CD4-positive, CD25-positive, alpha-beta regulatory T cell (primary cell): ENCODE measurements at regions not wholly inside any gene's neighbourhood (a gene's known extent, or its start where the extent isn't known, plus 50 kb on each side); places are given as distances from the start of the nearest gene placed in this dataset.

Experiments
- ATAC-seq, 2 donors: fragments of 150-1000 bp; cut with Tn5 transposase; one replicate each; pipeline ENCODE4 v1.10.0; 2021; ENCODE audit warnings: low read depth in 2 of 2, moderate number of reproducible peaks in 2 of 2, moderate library complexity in 1 of 2
- DNase-seq, 3 donors: peaks; one replicate each; pipeline versions ENCODE4 v3.0.0 to v3.0.0-alpha.2; 2012 to 2022; ENCODE audit warnings: mixed read lengths in 1 of 3
- H3K27ac ChIP-seq: one replicate; pipeline ENCODE4 v1.7.0; 2013; ENCODE audit warnings: mild to moderate bottlenecking, low read length; ENCODE audit not compliant: insufficient read depth, poor library complexity, severe bottlenecking
- H3K27me3 ChIP-seq: one replicate; pipeline ENCODE4 v1.7.0; 2013; ENCODE audit warnings: low read length; ENCODE audit not compliant: control insufficient read depth, insufficient read depth
- H3K36me3 ChIP-seq: one replicate; pipeline ENCODE4 v1.7.0; 2013; ENCODE audit warnings: mild to moderate bottlenecking, low read length, moderate library complexity; ENCODE audit not compliant: control insufficient read depth, insufficient read depth
- H3K4me1 ChIP-seq: 2 replicates; pipeline ENCODE4 v1.7.0; 2013; ENCODE audit warnings: mild to moderate bottlenecking, low read length; ENCODE audit not compliant: insufficient read depth, control insufficient read depth, poor library complexity, severe bottlenecking
- H3K4me3 ChIP-seq: one replicate; pipeline ENCODE4 v1.7.0; 2013; ENCODE audit warnings: low read depth, mild to moderate bottlenecking, low read length, moderate library complexity
- H3K9me3 ChIP-seq, 2 experiments: 1 replicate in 1 of 2; 2 replicates in 1 of 2; pipeline ENCODE4 v1.7.0; 2013; ENCODE audit warnings: low read length in 2 of 2, mild to moderate bottlenecking in 1 of 2, moderate library complexity in 1 of 2; ENCODE audit not compliant: control insufficient read depth in 2 of 2
- H3K27ac Mint-ChIP-seq, 3 donors: one replicate each; pipeline ENCODE4 v1.8.0; 2020 to 2022; ENCODE audit warnings: mild to moderate bottlenecking in 3 of 3, mixed read lengths in 3 of 3, moderate library complexity in 2 of 3
- H3K27me3 Mint-ChIP-seq: one replicate; pipeline ENCODE4 v1.8.0; 2022; ENCODE audit warnings: mild to moderate bottlenecking, mixed read lengths
- H3K36me3 Mint-ChIP-seq: one replicate; pipeline ENCODE4 v1.8.0; 2020; ENCODE audit warnings: mixed read lengths
- H3K4me1 Mint-ChIP-seq, 4 donors: one replicate each; pipeline ENCODE4 v1.8.0; 2020 to 2022; ENCODE audit warnings: mixed read lengths in 4 of 4, mild to moderate bottlenecking in 1 of 4
- H3K4me3 Mint-ChIP-seq, 4 donors: one replicate each; pipeline ENCODE4 v1.8.0; 2020 to 2022; ENCODE audit warnings: mild to moderate bottlenecking in 4 of 4, mixed read lengths in 4 of 4, moderate library complexity in 3 of 4
- H3K9me3 Mint-ChIP-seq, 7 donors: one replicate each; pipeline ENCODE4 v1.8.0; 2020 to 2022; ENCODE audit warnings: mixed read lengths in 7 of 7, mild to moderate bottlenecking in 3 of 7, moderate library complexity in 2 of 7

GRCh38 chr14:100660498-100660881 lies 66.2 kb upstream of the DLK1 start:
- H3K4me3 ChIP-seq: no peak overlapping the region
- no peaks in the 10 kb centered on the region for H3K4me1 ChIP-seq
- H3K36me3 Mint-ChIP-seq: no peaks in the 10 kb centered on the region
- H3K9me3 ChIP-seq: no peaks in the 10 kb centered on the region
- DNase-seq (no peak), ATAC-seq (no peak)
- no peak overlapping the region for H3K27ac Mint-ChIP-seq
- peaks cover 0 to 4% (median under 1%) of the 10 kb centered on the region in 4 donors for H3K4me1 Mint-ChIP-seq
- no peaks in the 10 kb centered on the region for H3K27me3 ChIP-seq
- H3K9me3 Mint-ChIP-seq: no peaks in the 10 kb centered on the region
- no peaks in the 10 kb centered on the region for H3K36me3 ChIP-seq
- no peak overlapping the region for H3K4me3 Mint-ChIP-seq
- no peak overlapping the region for H3K27ac ChIP-seq
- peaks cover 5% of the 10 kb centered on the region for H3K27me3 Mint-ChIP-seq

GRCh38 chr14:100660882-100661635 lies 65.6 kb upstream of the DLK1 start:
- DNase-seq (no peak), ATAC-seq (no peak)
- Mint-ChIP-seq H3K27ac (no peak overlapping the region), H3K9me3 (no peaks in the 10 kb centered on the region), H3K4me1 (peaks cover 0 to 4% (median under 1%) of the 10 kb centered on the region in 4 donors), H3K4me3 (no peak overlapping the region), H3K27me3 (no peaks in the 10 kb centered on the region), H3K36me3 (no peaks in the 10 kb centered on the region)
- Histone ChIP-seq H3K36me3 (no peaks in the 10 kb centered on the region), H3K27me3 (no peaks in the 10 kb centered on the region), H3K4me1 (no peaks in the 10 kb centered on the region), H3K27ac (no peak overlapping the region), H3K4me3 (no peak overlapping the region), H3K9me3 (no peaks in the 10 kb centered on the region)

- Histone ChIP-seq H3K4me1 (no peaks in the 10 kb centered on the region), H3K27ac (no peak overlapping the region), H3K9me3 (no peaks in the 10 kb centered on the region), H3K4me3 (no peak overlapping the region), H3K36me3 (no peaks in the 10 kb centered on the region), H3K27me3 (no peaks in the 10 kb centered on the region)
- DNase-seq (peak; percentile 30 to 66 (median 49)), ATAC-seq (no peak)
- H3K9me3 Mint-ChIP-seq: no peaks in the 10 kb centered on the region
- H3K36me3 Mint-ChIP-seq: no peaks in the 10 kb centered on the region
- H3K27me3 Mint-ChIP-seq: no peaks in the 10 kb centered on the region
- H3K4me3 Mint-ChIP-seq: peak overlapping the region in 1 of 4 donors; percentile 32
- peaks cover 0 to 4% (median under 1%) of the 10 kb centered on the region in 4 donors for H3K4me1 Mint-ChIP-seq
- no peak overlapping the region for H3K27ac Mint-ChIP-seq
These were observed 63.6 kb upstream of the DLK1 start for GRCh38 chr14:100662879-100663760.

- Mint-ChIP-seq H3K27me3 (no peaks in the 10 kb centered on the region), H3K4me1 (peaks cover 0 to 4% (median under 1%) of the 10 kb centered on the region in 4 donors), H3K36me3 (no peaks in the 10 kb centered on the region), H3K9me3 (no peaks in the 10 kb centered on the region), H3K4me3 (no peak overlapping the region), H3K27ac (peak overlapping the region in 1 of 3 donors; percentile 82)
- ATAC-seq: no peak
- no peak overlapping the region for H3K4me3 ChIP-seq
- H3K9me3 ChIP-seq: no peaks in the 10 kb centered on the region
- DNase-seq: no peak
- no peaks in the 10 kb centered on the region for H3K27me3 ChIP-seq
- H3K27ac ChIP-seq: no peak overlapping the region
- H3K36me3 ChIP-seq: no peaks in the 10 kb centered on the region
- H3K4me1 ChIP-seq: no peaks in the 10 kb centered on the region
These were observed 63.0 kb upstream of the DLK1 start for GRCh38 chr14:100663761-100664052.

GRCh38 chr14:100664231-100664630 lies 62.5 kb upstream of the DLK1 start:
- H3K27ac ChIP-seq: no peak overlapping the region
- H3K27me3 ChIP-seq: no peaks in the 10 kb centered on the region
- no peaks in the 10 kb centered on the region for H3K36me3 Mint-ChIP-seq
- ATAC-seq (no peak), DNase-seq (no peak)
- H3K9me3 ChIP-seq: no peaks in the 10 kb centered on the region
- no peak overlapping the region for H3K27ac Mint-ChIP-seq
- H3K27me3 Mint-ChIP-seq: no peaks in the 10 kb centered on the region
- H3K36me3 ChIP-seq: no peaks in the 10 kb centered on the region
- H3K4me1 Mint-ChIP-seq: peaks cover 0 to 4% (median under 1%) of the 10 kb centered on the region in 4 donors
- no peak overlapping the region for H3K4me3 Mint-ChIP-seq
- no peaks in the 10 kb centered on the region for H3K9me3 Mint-ChIP-seq
- no peak overlapping the region for H3K4me3 ChIP-seq
- H3K4me1 ChIP-seq: no peaks in the 10 kb centered on the region

GRCh38 chr14:100664841-100665510 lies 61.7 kb upstream of the DLK1 start:
- Mint-ChIP-seq H3K27me3 (no peaks in the 10 kb centered on the region), H3K4me1 (peaks cover 0 to 4% (median under 1%) of the 10 kb centered on the region in 4 donors), H3K9me3 (no peaks in the 10 kb centered on the region), H3K36me3 (no peaks in the 10 kb centered on the region), H3K4me3 (no peak overlapping the region), H3K27ac (no peak overlapping the region)
- ATAC-seq (no peak), DNase-seq (no peak)
- no peaks in the 10 kb centered on the region for H3K9me3 ChIP-seq
- no peak overlapping the region for H3K27ac ChIP-seq
- H3K4me3 ChIP-seq: no peak overlapping the region
- no peaks in the 10 kb centered on the region for H3K36me3 ChIP-seq
- H3K4me1 ChIP-seq: no peaks in the 10 kb centered on the region
- peaks cover 2% of the 10 kb centered on the region for H3K27me3 ChIP-seq

- no peak overlapping the region for H3K27ac ChIP-seq
- H3K9me3 ChIP-seq: no peaks in the 10 kb centered on the region
- no peaks in the 10 kb centered on the region for H3K36me3 Mint-ChIP-seq
- H3K9me3 Mint-ChIP-seq: no peaks in the 10 kb centered on the region
- DNase-seq (no peak), ATAC-seq (no peak)
- no peak overlapping the region for H3K4me3 ChIP-seq
- H3K27me3 ChIP-seq: peaks cover 4% of the 10 kb centered on the region
- H3K36me3 ChIP-seq: no peaks in the 10 kb centered on the region
- no peaks in the 10 kb centered on the region for H3K27me3 Mint-ChIP-seq
- H3K4me3 Mint-ChIP-seq: no peak overlapping the region
- peak overlapping the region in 1 of 3 donors; percentile 88 for H3K27ac Mint-ChIP-seq
- H3K4me1 ChIP-seq: no peaks in the 10 kb centered on the region
- H3K4me1 Mint-ChIP-seq: peaks cover 0 to 4% (median under 1%) of the 10 kb centered on the region in 4 donors
These were observed 61.1 kb upstream of the DLK1 start for GRCh38 chr14:100665511-100666032.
